Glutamatergic neuron (in vitro differentiated cells): ENCODE measurements at regions not wholly inside any gene's neighbourhood (a gene's known extent, or its start where the extent isn't known, plus 50 kb on each side); places are given as distances from the start of the nearest gene placed in this dataset.

Experiments
- DNase-seq: peaks from one replicate; pipeline ENCODE4 v3.0.0; 2022
- H3K27ac Mint-ChIP-seq: one replicate; pipeline ENCODE4 v1.8.0; 2020; ENCODE audit warnings: mild to moderate bottlenecking, mixed read lengths, inconsistent platforms; ENCODE audit not compliant: unreplicated experiment
- H3K27me3 Mint-ChIP-seq: one replicate; pipeline ENCODE4 v1.8.0; 2020; ENCODE audit warnings: mild to moderate bottlenecking, moderate library complexity, mixed read lengths, inconsistent platforms; ENCODE audit not compliant: unreplicated experiment
- H3K36me3 Mint-ChIP-seq: one replicate; pipeline ENCODE4 v1.8.0; 2020; ENCODE audit warnings: mild to moderate bottlenecking, mixed read lengths, inconsistent platforms; ENCODE audit not compliant: unreplicated experiment
- H3K4me1 Mint-ChIP-seq: one replicate; pipeline ENCODE4 v1.8.0; 2020; ENCODE audit warnings: mild to moderate bottlenecking, low read depth, mixed read lengths, inconsistent platforms; ENCODE audit not compliant: unreplicated experiment
- H3K4me3 Mint-ChIP-seq: one replicate; pipeline ENCODE4 v1.8.0; 2020; ENCODE audit warnings: mild to moderate bottlenecking, mixed read lengths, inconsistent platforms; ENCODE audit not compliant: unreplicated experiment
- H3K9me3 Mint-ChIP-seq: one replicate; pipeline ENCODE4 v1.8.0; 2020; ENCODE audit warnings: mild to moderate bottlenecking, moderate library complexity, mixed read lengths, inconsistent platforms; ENCODE audit not compliant: unreplicated experiment
- CTCF ChIP-seq: fragments of 200-600 bp; sonication (generic); IDR thresholded peaks from one replicate; pipeline ENCODE4 v1.5.0; 2021; ENCODE audit not compliant: partially characterized antibody, unreplicated experiment

DNA sequence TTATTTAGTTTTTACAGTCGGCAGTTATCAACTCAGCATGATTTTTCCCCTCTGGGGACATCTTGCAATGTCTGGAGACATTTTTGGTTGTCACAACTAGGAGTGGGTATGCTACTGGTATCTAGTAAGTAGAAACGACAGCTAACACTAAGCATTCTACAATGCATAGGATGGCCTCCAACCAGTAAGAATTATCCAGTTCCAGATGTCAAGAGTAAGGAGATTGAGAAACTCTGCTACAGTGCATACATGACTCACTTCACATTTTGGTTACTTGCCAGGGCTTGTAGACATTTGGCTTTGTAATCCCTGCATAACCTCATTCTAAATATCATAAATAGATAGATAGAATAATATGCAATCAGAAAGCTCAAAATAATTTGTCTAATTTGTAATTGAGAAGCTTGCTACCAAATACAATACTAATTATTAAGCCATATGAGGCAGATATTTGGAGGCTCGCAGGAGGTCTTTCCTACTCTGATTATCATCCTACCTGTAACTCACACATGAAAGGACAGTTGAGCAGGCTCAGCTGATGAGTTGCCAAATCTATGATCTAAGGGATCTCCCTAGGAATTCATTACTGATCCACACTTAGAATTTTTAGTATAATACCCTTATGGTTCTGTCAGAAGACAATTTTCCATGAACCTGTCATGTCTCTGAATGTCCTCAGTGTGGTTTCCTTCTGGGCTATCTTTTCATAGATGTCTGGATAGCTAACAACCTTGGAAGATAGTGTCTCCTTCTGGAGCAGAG lies 346.9 kb upstream of the TLE4 start:
- Mint-ChIP-seq H3K36me3 (peaks cover 3% of the 10 kb centered on the region), H3K4me1 (no peaks in the 10 kb centered on the region), H3K4me3 (no peak overlapping the region), H3K27ac (no peak overlapping the region), H3K27me3 (no peaks in the 10 kb centered on the region), H3K9me3 (no peaks in the 10 kb centered on the region)
- TF ChIP-seq CTCF = no peak
- DNase-seq = no peak

DNA sequence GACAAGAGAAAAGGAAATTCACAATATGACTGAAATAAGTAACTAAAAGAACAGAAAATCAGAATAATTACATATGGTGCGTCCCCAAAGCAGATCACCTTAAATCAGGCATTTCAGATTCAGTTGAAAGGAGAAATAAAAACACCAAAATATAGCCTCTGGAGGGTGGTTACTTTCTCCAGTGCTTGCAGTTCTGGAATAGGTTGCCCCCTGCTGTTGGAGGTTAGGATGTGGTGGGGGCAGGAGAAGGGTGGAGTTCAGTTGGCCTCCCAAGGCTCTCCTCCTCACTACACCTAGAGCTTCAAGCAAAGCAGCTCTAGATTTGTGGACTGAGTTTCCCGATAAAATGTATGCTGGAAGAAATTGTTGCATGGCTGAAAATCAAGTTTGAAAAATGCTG lies 338.2 kb upstream of the TLE4 start:
- no peaks in the 10 kb centered on the region for H3K27me3 Mint-ChIP-seq
- H3K27ac Mint-ChIP-seq = no peak overlapping the region
- H3K36me3 Mint-ChIP-seq = no peaks in the 10 kb centered on the region
- no peak overlapping the region for H3K4me3 Mint-ChIP-seq
- no peaks in the 10 kb centered on the region for H3K4me1 Mint-ChIP-seq
- DNase-seq = peak; percentile 26
- no peaks in the 10 kb centered on the region for H3K9me3 Mint-ChIP-seq
- peak; percentile 37 for TF ChIP-seq CTCF

DNA sequence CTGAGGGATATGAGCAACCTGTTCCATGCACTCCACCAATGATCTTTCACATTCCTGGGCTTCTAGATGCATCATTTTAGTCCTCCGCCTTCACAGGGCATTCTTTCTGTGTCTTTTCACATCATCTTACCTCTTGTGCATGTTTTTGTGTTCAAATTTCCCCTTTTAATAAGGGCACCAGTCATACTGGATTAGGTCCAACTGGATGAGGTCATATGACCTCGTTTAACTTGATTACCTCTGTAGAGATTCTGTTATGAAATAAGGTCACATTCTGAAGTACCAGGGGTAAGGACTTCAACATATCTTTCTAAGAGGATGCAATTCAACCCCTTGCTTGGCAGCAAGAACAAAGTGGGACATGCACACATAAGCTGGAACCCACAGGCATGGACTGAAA lies 335.3 kb upstream of the TLE4 start:
- Mint-ChIP-seq H3K9me3 (no peaks in the 10 kb centered on the region), H3K27ac (no peak overlapping the region), H3K36me3 (no peaks in the 10 kb centered on the region), H3K4me1 (no peaks in the 10 kb centered on the region), H3K27me3 (no peaks in the 10 kb centered on the region), H3K4me3 (no peak overlapping the region)
- DNase-seq = no peak
- TF ChIP-seq CTCF = no peak

DNA sequence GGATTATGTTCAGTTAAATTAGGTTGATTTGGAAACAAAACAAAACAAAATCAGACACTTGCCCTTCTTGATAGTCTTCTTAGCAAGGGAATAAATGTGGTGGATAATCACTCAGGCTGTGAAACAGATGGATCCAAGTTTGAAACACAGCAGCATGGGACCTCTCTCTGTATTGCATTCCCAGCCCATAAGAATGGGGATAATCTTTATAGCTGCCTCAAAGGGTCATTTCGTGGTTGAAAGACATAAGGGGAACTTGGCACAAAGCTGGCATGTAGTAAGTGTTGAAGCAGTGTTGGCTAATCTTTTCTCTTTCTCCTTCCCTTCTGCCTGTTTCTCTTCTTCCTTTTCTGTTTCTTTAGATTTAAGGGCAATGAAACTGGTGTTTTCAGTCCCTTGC lies 333.9 kb upstream of the TLE4 start:
- Mint-ChIP-seq H3K4me1 (no peaks in the 10 kb centered on the region), H3K4me3 (no peak overlapping the region), H3K27me3 (no peaks in the 10 kb centered on the region), H3K36me3 (no peaks in the 10 kb centered on the region), H3K27ac (no peak overlapping the region), H3K9me3 (no peaks in the 10 kb centered on the region)
- no peak for DNase-seq
- no peak for TF ChIP-seq CTCF

DNA sequence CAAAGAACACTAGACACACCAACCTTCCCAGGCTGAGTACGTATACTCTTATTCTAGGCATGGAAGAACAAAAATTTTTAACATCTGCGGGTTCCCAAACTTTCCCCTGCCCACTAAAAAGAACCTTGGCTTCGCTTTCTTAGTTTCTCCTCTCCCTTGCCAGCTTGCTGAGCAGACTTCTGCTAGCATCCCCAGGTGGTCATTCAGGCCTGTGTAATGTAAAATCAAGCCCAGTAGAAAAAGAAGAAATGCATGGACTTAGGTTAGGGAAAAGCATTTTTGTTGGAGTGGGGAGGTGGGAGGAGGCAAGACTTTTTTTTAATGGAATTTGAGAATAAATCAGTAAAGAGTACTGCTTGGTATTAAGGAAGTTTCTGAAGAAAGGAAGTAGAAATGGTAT lies 331.0 kb upstream of the TLE4 start:
- no peak overlapping the region for H3K4me3 Mint-ChIP-seq
- no peak for TF ChIP-seq CTCF
- no peaks in the 10 kb centered on the region for H3K4me1 Mint-ChIP-seq
- no peak for DNase-seq
- no peaks in the 10 kb centered on the region for H3K9me3 Mint-ChIP-seq
- no peaks in the 10 kb centered on the region for H3K27me3 Mint-ChIP-seq
- no peaks in the 10 kb centered on the region for H3K36me3 Mint-ChIP-seq
- H3K27ac Mint-ChIP-seq = no peak overlapping the region
